ENCODE measurements at regions not wholly inside any gene's neighbourhood (a gene's known extent, or its start where the extent isn't known, plus 50 kb on each side); places are given as distances from the start of the nearest gene placed in this dataset.
"Not testable (repeated sequence)": the region's sequence is repeated elsewhere in the genome, so short reads cannot be mapped to it uniquely, and the experiment has no call there.

DNA sequence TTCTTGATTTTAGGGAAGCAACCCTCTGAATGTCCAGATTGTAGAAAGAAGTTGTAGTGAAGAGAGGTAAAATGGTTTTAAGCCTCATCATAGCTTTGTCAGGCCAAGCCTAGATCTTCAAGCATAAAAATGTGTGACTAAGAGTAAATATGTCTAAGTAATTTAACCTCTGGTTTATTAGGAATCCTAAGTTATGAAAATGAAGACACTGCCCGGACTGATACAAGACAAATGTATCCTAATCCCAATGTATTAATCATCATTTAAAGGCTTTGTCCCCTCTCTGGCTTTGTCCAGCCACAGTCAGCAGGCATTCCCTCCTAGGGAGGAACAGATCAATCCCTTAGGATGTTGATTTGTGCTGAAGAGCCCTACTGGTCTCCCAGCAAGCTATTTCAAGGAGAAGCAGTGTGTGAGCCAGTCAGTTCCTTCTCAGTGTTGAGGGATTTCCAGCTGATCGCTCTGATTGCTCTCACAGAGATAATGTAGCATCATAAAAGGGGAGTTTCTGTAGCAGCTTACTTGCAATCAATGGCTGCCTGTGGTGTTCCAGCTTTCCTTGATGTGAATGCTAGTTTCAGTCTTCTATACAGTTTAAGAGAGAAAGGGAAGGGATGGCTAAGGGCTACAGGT is 796.1 kb downstream of the EPHA4 start:
- CTCF ChIA-PET = no interaction called here
- intact Hi-C loops (cut with micrococcal nuclease) = no loop called here
- DNase-seq = no peak
- Mint-ChIP-seq H3K36me3 (ENCODE audit: low read depth) (no peaks in the 10 kb centered on the region), H3K4me1 (ENCODE audit: low read depth) (no peaks in the 10 kb centered on the region), H3K27ac (no peak overlapping the region), H3K27me3 (ENCODE audit: low read depth) (peaks cover 1% of the 10 kb centered on the region), H3K9me3 (no peaks in the 10 kb centered on the region), H3K4me3 (no peak overlapping the region)

DNA sequence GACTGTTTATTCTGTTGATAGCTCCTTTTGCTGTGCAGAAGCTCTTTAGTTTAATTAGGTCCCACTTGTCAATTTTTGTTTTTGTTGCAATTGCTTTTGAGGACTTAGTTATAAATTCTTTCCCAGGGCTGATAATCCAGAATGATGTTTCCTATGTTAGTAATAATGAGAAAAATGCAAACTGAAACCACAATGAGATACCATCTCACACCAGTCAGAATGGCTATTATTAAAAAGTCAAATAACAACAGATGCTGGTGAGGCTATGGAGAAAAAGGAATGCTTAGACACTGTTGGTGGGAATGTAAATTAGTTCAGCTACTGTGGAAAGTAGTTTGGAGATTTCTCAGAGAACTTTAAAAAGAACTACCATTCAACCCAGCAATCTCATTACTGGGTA is 793.0 kb downstream of the EPHA4 start:
- H3K4me3 Mint-ChIP-seq; H3K27ac Mint-ChIP-seq; DNase-seq; H3K36me3 Mint-ChIP-seq (ENCODE audit: low read depth); H3K4me1 Mint-ChIP-seq (ENCODE audit: low read depth); CTCF ChIA-PET; intact Hi-C loops (cut with micrococcal nuclease); H3K27me3 Mint-ChIP-seq (ENCODE audit: low read depth); H3K9me3 Mint-ChIP-seq: not testable (repeated sequence)

DNA sequence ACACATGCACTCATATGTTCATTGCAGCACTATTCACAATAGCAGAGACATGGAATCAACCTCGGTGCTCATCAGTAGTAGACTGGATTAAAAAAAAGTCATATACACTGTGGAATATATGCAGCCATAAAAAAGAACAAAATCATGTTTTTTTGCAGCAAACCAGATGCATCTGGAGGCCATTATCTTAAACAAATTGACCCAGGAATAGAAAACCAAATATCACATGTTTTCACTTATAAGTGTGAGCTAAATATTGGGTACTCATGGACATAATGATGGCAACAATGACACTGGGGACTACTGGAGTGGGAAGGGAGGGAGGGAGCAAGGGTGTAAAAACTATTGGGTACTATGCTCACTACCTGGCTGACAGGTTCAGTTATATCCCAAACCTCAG is 792.6 kb downstream of the EPHA4 start:
- Mint-ChIP-seq H3K27me3 (ENCODE audit: low read depth) (peaks cover 7% of the 10 kb centered on the region), H3K36me3 (ENCODE audit: low read depth) (no peaks in the 10 kb centered on the region), H3K4me3 (no peak overlapping the region), H3K4me1 (ENCODE audit: low read depth) (no peaks in the 10 kb centered on the region), H3K27ac (no peak overlapping the region), H3K9me3 (no peaks in the 10 kb centered on the region)
- CTCF ChIA-PET = no interaction called here
- DNase-seq = no peak
- intact Hi-C loops (cut with micrococcal nuclease) = no loop called here

DNA sequence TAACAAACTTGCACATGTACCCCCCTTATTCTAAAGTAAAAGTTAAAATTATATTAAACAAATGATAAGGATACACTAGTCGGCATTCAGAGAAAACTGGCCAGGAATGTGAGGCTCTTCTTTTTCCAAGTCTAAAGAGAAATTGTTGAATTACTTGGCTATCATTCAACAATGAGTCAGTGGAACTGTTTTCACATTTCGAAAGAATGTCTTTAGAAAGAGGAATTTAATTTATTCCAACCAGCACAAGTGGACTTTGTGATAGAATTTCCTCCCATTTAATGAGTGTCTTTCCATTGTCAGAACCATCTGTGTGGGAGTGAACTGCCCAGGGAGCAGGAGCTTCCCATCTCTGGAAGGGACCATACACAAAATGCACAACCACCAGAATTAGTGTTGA is 792.2 kb downstream of the EPHA4 start:
- intact Hi-C loops (cut with micrococcal nuclease) = no loop called here
- H3K27ac Mint-ChIP-seq = no peak overlapping the region
- CTCF ChIA-PET = no interaction called here
- DNase-seq = no peak
- no peaks in the 10 kb centered on the region for H3K36me3 Mint-ChIP-seq (ENCODE audit: low read depth)
- no peaks in the 10 kb centered on the region for H3K9me3 Mint-ChIP-seq
- peaks cover 7% of the 10 kb centered on the region for H3K27me3 Mint-ChIP-seq (ENCODE audit: low read depth)
- H3K4me3 Mint-ChIP-seq = no peak overlapping the region
- no peaks in the 10 kb centered on the region for H3K4me1 Mint-ChIP-seq (ENCODE audit: low read depth)

DNA sequence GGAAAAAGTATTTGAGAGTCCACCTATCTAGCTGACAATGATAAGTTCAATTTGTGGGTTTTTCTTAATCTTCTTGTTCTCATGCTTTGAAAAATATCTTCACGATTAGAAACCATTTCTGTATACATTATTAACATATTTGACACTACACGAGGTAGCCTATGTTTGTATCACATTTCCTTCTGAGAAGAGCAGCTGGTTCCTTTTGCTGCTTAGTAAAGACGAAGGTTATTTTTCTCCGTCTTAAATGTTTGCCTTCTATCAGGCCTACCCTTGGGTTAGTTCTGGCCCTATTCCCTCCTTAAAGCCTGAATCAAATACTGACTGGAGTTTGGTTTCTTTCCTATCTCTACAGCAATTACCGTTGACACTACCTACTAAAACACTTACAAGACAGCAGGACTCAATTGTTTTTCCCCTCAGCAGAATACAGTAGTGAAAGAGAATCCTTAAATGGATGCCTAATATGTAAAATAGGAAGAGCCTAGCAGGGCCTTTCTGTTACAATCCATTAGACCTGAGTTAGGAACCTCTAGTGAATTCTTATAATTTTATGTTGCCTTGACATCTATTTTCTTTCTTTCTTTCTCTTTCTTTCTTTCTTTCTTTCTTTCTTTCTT is 790.4 kb downstream of the EPHA4 start:
- DNase-seq = no peak
- Mint-ChIP-seq H3K27ac (no peak overlapping the region), H3K4me1 (ENCODE audit: low read depth) (no peaks in the 10 kb centered on the region), H3K4me3 (no peak overlapping the region), H3K9me3 (no peaks in the 10 kb centered on the region), H3K36me3 (ENCODE audit: low read depth) (no peaks in the 10 kb centered on the region), H3K27me3 (ENCODE audit: low read depth) (peaks cover 9% of the 10 kb centered on the region)
- intact Hi-C loops (cut with micrococcal nuclease) = no loop called here
- CTCF ChIA-PET = no interaction called here

DNA sequence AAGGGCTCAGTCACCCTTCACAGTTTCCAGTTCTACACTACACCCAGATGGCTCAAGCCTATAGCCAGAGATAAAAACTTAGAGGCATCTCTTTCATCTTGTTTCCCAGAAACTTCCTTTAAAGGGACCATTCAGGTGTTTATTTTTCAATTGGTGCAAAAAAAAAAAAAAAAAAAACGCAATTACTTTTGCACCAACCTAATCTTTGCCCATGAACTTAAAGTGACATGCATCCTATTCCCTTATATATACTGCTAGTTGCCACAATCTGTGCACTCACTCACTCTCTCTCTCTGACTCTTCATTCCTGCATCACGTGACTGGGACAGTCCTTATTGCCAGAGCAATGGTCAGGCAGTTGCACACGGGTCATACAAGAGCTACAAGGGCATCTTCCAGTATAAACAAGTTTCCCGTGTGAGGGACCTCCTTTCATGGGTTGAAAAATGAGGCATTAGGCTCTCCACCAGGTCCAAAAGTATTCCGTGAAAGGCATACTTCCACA is 789.4 kb downstream of the EPHA4 start:
- no peak for DNase-seq

DNA sequence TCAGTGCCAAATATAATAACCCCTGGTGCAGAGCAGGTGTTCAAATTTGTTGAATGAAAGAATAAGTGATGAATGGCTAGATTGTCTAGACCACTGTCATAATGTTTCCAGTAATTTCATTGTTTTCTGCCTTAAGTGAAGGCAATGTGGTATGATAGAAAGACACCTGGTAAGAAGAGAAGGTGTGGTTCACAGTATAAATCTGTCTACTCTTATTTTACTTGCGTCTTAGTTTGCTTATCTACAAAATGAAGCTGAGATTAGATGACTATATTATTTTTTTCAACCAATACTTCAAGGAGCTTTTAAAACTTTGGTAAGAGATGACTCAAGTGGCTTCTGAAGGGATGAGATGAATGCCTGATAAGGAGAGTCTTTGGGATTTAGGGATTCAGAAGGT is 788.4 kb downstream of the EPHA4 start:
- no peak overlapping the region for H3K27ac Mint-ChIP-seq
- no peaks in the 10 kb centered on the region for H3K36me3 Mint-ChIP-seq (ENCODE audit: low read depth)
- no peak for DNase-seq
- H3K9me3 Mint-ChIP-seq = no peaks in the 10 kb centered on the region
- no peaks in the 10 kb centered on the region for H3K4me1 Mint-ChIP-seq (ENCODE audit: low read depth)
- peaks cover 10% of the 10 kb centered on the region for H3K27me3 Mint-ChIP-seq (ENCODE audit: low read depth)
- intact Hi-C loops (cut with micrococcal nuclease) = no loop called here
- CTCF ChIA-PET = no interaction called here
- no peak overlapping the region for H3K4me3 Mint-ChIP-seq

More for the DNA sequence above, 789.4 kb downstream of the EPHA4 start:
- no peak overlapping the region for H3K4me3 Mint-ChIP-seq
- H3K36me3 Mint-ChIP-seq (ENCODE audit: low read depth) = no peaks in the 10 kb centered on the region
- no peaks in the 10 kb centered on the region for H3K9me3 Mint-ChIP-seq
- H3K4me1 Mint-ChIP-seq (ENCODE audit: low read depth) = no peaks in the 10 kb centered on the region
- CTCF ChIA-PET = interaction anchor here (0.6 kb wide), 1 partner anchor 15 kb away, joined by 3 read pairs; no protein-coding TSS in a partner anchor
- H3K27ac Mint-ChIP-seq = no peak overlapping the region
- intact Hi-C loops (cut with micrococcal nuclease) = no loop called here
- H3K27me3 Mint-ChIP-seq (ENCODE audit: low read depth) = peaks cover 10% of the 10 kb centered on the region

DNA sequence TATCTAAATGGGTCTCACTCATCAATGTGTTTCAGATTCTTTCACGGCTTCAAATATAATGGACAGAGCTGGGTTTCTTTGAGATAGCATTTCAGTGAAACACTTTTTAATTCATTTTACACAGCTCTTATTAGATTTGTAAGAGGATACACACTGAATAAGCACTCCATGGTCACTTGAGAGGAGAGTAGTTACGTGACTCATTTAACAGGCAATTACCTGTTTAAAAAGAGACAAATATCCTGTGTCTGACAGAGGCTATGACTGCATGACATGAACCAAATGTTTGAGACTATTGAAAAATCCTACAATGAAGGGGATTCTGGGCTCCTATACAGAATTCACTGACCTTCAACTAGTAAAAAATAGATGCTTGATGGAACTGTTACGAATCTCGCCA is 786.9 kb downstream of the EPHA4 start:
- no peak for DNase-seq
- Mint-ChIP-seq H3K9me3 (no peaks in the 10 kb centered on the region), H3K4me3 (no peak overlapping the region), H3K36me3 (ENCODE audit: low read depth) (no peaks in the 10 kb centered on the region), H3K27ac (no peak overlapping the region), H3K4me1 (ENCODE audit: low read depth) (no peaks in the 10 kb centered on the region), H3K27me3 (ENCODE audit: low read depth) (peaks cover 10% of the 10 kb centered on the region)
- intact Hi-C loops (cut with micrococcal nuclease) = no loop called here
- CTCF ChIA-PET = no interaction called here

DNA sequence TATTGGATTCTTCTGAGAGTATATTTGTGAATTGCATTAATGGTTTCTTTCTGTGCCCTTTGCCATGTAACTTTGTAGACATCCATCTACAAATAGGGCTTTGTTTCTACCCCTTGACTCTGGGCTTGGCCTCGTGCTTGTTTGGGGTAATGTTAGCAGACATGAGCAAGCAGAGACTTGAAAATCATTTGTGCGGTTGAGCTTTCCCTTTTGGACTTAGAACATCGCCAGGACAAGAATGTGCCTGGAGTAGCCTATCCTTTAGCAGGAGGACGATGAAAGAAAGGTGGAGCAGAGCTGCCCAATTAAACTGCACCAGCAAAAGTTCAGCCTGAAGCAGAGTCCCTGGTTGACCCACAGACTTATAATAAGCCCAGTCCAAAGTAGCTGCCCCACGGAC is 785.9 kb downstream of the EPHA4 start:
- no peak for DNase-seq
- intact Hi-C loops (cut with micrococcal nuclease) = no loop called here
- H3K36me3 Mint-ChIP-seq (ENCODE audit: low read depth) = no peaks in the 10 kb centered on the region
- H3K27me3 Mint-ChIP-seq (ENCODE audit: low read depth) = peaks cover 10% of the 10 kb centered on the region
- H3K4me3 Mint-ChIP-seq = no peak overlapping the region
- no peaks in the 10 kb centered on the region for H3K4me1 Mint-ChIP-seq (ENCODE audit: low read depth)
- no peak overlapping the region for H3K27ac Mint-ChIP-seq
- H3K9me3 Mint-ChIP-seq = no peaks in the 10 kb centered on the region
- CTCF ChIA-PET = no interaction called here

DNA sequence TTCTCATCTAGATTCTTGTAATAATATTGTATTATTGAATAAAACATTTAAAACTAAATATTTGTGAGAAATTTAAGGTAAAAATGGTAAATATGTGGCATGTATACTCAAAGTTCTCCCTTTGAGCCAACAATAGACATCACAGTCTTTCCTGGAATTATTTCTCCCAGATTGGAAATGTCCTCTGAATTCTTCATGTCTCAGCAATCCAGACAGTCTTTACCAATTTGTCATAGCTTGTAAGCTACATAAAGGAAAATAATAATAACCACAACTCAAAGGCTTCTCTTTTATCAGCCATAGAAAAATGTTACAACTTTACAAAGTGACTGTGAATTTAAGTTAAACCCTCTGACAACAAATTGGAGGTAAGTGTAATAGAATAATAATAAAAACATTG is 784.9 kb downstream of the EPHA4 start:
- H3K9me3 Mint-ChIP-seq = no peaks in the 10 kb centered on the region
- intact Hi-C loops (cut with micrococcal nuclease) = no loop called here

DNA sequence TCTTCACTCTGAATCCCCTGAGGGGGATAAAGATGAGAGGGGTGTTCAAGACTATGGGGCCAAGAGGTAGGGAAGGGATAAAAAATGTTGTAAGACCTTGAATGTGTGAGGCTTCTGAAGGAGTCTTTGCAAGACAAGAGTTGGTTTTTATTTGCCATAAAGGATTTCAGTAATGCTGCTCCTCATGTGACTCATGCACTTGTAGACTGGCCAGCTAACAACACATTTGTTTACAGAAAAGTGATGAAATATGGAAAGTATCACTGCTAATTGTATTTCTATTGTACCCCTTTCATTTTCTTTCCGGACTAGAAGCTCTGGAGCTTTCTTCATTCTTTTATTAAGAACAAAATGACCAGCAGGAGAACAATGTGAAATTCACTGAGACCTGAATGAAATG is 782.1 kb downstream of the EPHA4 start:
- Mint-ChIP-seq H3K36me3 (ENCODE audit: low read depth) (no peaks in the 10 kb centered on the region), H3K4me1 (ENCODE audit: low read depth) (no peaks in the 10 kb centered on the region), H3K27ac (no peak overlapping the region), H3K9me3 (no peaks in the 10 kb centered on the region), H3K4me3 (no peak overlapping the region), H3K27me3 (ENCODE audit: low read depth) (peaks cover 5% of the 10 kb centered on the region)
- intact Hi-C loops (cut with micrococcal nuclease) = no loop called here
- DNase-seq = no peak
- CTCF ChIA-PET = interaction anchor here (0.6 to 1.3 kb wide), 2 partner anchors 18 to 22 kb away, joined by 3 to 4 read pairs; no protein-coding TSS in a partner anchor

More for the DNA sequence above, 784.9 kb downstream of the EPHA4 start:
- no peak for DNase-seq
- Mint-ChIP-seq H3K27me3 (ENCODE audit: low read depth) (peaks cover 7% of the 10 kb centered on the region), H3K27ac (no peak overlapping the region), H3K4me1 (ENCODE audit: low read depth) (no peaks in the 10 kb centered on the region), H3K4me3 (no peak overlapping the region), H3K36me3 (ENCODE audit: low read depth) (no peaks in the 10 kb centered on the region)
- CTCF ChIA-PET = no interaction called here

DNA sequence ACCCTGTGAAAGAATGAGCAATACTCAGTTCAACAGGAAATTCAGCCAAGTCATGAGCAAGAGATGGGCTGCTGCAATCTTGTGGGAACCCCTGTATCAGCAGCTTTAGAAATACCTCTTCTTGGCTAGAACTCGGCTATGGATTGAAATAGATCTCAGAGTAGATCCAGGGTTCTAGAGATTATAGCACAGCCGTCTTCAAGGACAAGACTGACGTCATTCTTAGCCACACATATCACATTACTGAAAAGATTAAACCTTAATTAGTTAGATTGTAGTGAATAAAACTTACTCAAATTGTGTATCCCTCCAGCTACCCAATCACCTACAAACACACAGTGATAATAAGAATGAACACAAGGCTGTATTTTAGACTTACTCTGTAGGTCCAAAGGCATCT is 776.4 kb downstream of the EPHA4 start:
- H3K4me1 Mint-ChIP-seq (ENCODE audit: low read depth) = no peaks in the 10 kb centered on the region
- H3K4me3 Mint-ChIP-seq = no peak overlapping the region
- intact Hi-C loops (cut with micrococcal nuclease) = no loop called here
- H3K9me3 Mint-ChIP-seq = no peaks in the 10 kb centered on the region
- no peak for DNase-seq
- H3K36me3 Mint-ChIP-seq (ENCODE audit: low read depth) = no peaks in the 10 kb centered on the region
- H3K27ac Mint-ChIP-seq = no peak overlapping the region
- CTCF ChIA-PET = no interaction called here
- H3K27me3 Mint-ChIP-seq (ENCODE audit: low read depth) = no peaks in the 10 kb centered on the region

DNA sequence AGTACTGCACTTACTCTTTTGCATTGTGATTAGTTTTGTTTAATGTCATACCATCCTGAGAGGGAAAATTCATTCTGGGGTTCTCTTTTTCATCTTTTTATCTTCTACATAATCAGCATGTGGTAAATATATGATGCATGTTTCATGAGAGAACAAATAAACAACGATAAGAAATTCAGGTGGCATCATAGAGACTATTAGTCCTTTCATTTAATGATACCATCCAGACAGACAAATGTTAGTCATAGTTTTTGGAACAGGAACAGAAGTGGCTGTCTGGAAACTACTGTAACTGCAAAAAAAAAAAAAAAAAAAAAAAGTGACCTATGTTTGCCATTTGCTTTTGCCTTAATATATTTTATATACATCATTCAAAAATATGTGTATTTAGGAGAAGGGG is 761.0 kb downstream of the EPHA4 start:
- H3K36me3 Mint-ChIP-seq (ENCODE audit: low read depth) = no peaks in the 10 kb centered on the region
- DNase-seq = no peak
- CTCF ChIA-PET = no interaction called here
- H3K9me3 Mint-ChIP-seq = no peaks in the 10 kb centered on the region
- no peak overlapping the region for H3K4me3 Mint-ChIP-seq
- no peaks in the 10 kb centered on the region for H3K4me1 Mint-ChIP-seq (ENCODE audit: low read depth)
- no peak overlapping the region for H3K27ac Mint-ChIP-seq
- intact Hi-C loops (cut with micrococcal nuclease) = no loop called here
- peaks cover 2% of the 10 kb centered on the region for H3K27me3 Mint-ChIP-seq (ENCODE audit: low read depth)

Data from activated naive CD4-positive, alpha-beta T cell treated with anti-CD3 and anti-CD28 coated beads for 36 hours (primary cell).